DMS53 (cell line): ENCODE measurements at regions not wholly inside any gene's neighbourhood (a gene's known extent, or its start where the extent isn't known, plus 50 kb on each side); places are given as distances from the start of the nearest gene placed in this dataset.

Experiments used
- DNase-seq: peaks from one replicate; lab custom pipeline; 2025; lab: John Stamatoyannopoulos, UW

DNA sequence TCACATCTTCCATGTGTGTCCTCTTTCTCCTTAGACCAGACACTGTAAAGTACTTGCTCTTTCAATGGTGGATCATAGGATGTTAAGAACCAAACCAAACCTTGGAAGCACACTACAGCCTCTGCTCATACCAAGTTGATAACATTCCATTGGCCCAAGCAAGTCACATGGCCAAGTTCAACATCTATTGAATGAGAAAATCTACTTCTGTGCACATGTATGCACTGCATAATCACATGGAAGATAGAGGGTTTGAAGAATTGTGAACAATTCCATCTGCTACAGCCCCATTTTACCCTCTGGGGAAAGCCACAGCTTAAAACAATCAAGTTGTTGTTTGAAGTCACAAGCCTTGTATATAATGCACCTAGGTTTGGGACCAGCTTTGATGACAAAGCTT, 68.2 kb downstream of the MFAP3 start:
- no peak for DNase-seq

DNA sequence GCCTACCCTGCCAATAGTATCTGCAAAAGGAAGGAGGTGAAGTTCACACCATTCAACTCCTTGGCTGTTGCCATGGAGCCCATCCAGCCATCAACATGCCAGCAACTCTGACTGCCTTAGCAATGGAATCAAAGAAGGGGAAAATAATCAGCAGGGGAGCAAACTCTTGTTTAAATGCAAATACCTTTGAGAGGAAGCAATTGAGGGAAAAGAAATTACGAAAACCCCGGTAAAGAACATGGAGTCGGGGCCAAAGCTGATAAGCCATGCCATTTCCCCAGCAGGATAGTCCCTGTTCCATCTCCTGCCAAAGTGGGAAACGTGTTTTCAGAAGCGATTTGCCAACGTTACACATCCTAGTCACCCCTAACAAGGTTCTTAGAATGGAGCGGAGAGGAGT, 69.0 kb downstream of the MFAP3 start:
- no peak for DNase-seq

- no peak for DNase-seq
Measured at GRCh38 chr5:154109416-154110106, 70.8 kb downstream of the MFAP3 start.

DNA sequence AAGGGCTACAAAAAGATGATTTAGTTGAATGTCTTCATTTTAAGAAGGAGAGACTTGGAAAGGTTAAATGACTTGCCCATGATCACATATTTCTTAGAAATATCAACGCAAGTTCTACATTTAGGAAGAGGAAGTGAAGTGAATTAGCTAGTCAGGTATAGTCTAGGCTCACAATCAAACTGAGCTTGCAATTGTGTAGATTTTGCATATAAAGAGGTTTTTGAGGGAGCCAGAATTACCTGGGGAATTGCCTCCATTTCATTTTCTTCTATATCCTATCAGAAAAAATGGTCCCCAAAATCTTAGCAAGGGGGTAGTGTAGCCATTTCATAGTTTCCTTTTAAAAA, 71.3 kb downstream of the MFAP3 start:
- no peak for DNase-seq

DNA sequence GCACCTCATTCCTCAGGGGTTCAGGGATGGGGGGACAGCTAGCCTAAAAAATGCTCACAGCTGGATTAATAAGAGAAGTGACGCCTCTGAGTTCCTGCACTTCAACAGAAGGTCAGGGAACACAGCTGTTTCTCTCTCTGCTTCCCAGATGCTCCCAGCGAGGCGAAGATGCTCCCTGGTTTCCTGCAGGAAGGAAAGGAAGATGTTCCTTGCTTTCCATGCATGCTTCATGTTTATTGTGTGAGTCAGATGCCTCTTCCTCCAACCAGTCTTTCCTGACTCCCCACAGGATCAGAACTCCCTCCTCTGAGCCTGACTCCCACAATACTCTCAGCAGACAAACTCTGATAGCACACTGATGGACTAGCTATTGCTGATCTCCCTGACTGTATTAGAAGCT, 71.9 kb downstream of the MFAP3 start:
- peak; percentile 31 for DNase-seq

GRCh38 chr5:154111214-154111613, 72.4 kb downstream of the MFAP3 start:
- DNase-seq, result no peak

DNA sequence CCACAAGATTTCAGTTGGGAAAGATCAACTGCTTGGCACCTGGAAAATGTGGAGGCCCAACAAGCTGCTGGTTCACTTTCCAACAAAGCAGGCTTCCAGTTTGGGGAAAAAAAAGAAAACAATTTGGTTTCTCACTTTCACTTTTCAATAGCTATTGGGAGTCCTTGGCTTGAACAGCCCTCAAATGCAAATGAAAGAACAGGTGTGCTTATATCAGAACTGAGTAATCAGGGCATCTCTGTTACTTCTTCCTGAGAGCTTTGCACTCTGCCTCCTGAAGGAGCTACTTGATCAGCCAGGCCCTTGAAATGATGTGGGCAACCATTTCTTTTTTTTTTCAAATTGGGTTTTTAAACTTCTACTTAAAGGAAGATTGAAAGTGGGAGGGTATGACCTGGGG, 73.5 kb downstream of the MFAP3 start:
- DNase-seq, result peak; percentile 14

DNA sequence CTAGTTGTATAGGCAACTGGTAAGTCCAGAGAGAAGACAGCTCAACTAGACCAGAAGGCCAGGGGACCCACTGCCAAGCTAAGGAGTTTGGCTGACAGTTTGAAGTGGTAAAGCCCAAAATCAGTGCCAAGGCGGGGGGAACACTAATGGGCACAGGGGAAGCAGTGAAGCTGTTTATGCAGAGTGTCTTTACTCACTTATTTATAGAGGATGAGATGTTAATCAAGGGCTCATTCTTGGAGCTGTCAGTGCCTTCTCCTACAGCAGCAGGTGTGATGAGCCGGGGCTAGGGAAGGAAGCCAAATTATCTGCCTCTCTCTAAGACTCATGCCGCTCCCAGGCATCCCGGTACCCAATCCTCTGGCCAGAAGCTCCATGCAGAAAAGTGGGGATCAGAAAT, 75.2 kb upstream of the GALNT10 start:
- DNase-seq, result no peak

- peak; percentile 46 for DNase-seq
Measured at GRCh38 chr5:154117050-154117449, 73.5 kb upstream of the GALNT10 start.

DNA sequence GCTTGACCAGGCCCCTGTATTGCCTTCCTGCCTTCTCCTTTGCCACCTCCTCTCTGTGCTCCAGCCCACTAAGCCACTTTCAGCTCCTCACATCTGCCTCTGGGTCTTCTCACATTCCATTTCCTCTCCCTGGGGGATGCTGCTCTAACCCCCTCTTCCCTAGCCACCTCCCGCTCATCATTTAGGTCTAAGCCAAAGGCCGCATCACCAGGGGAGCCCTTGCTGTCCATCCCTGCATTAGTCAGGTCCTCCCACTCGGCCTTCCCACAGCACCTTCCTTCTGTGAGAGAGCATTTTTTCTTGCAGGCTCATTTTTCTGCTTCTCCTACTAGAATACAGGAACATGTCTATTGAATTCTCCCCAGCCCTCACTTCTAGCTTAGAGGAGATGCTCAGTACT, 72.6 kb upstream of the GALNT10 start:
- no peak for DNase-seq

DNA sequence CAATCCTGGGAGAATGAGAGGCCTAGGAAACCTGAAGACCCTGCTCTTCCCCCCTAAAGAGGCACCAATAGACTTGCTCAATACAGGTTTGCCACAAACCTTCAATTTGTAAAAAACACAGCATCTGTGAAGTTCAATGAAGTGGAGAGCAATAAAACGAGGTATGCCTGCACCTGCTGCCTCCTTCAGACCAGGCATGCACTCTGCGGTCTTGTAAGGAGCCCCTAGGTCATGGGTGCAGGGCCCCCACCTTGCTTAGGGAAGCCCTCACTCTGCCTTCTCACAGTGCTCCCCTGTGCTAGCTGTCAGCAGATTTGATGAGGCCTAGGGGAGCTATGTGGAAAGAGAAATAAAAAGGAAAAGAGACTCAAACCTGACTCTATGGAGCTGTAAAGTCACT, 72.1 kb upstream of the GALNT10 start:
- peak; percentile 49 for DNase-seq

DNA sequence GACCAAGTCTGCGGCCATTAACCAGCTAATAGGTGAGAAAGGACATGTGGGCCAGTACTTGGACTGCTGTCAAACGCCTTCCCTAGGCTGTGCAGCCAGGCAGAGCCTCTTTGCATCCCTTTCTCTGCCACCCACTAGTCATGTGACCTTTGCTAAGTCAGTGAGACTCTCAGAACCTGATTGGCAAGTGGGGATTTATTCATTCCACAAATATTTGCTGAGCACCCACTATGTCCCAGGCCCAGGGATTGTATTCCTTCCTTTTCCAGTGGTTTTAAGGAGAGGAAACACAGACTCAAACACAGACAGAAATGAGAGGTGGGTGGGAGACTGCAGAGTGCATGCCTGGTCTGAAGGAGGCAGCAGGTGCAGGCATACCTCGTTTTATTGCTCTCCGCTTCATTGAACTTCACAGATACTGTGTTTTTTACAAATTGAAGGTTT, 71.6 kb upstream of the GALNT10 start:
- peak; percentile 93 for DNase-seq

GRCh38 chr5:154129013-154129412, 61.5 kb upstream of the GALNT10 start:
- DNase-seq, result no peak

GRCh38 chr5:154129921-154130320, 60.6 kb upstream of the GALNT10 start:
- DNase-seq, result no peak

DNA sequence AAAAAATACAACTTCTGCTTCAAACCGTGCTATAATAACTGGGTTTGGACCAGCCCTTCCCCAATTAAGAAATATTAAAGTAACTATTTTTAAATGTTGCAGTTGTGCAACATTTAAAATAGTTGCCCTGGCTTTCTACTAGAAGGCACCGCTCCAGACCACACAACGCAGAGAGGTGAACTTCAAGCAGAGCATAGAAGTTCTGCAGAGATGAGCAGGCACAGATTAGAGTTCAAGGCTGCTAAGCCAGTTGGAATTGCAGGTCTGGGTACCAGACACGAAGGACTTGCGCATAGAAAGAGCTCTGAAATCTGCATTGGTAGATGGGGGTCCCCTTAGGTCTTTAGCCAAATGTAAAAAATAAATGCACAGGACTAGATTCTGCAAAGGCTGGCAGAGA, 58.7 kb upstream of the GALNT10 start:
- DNase-seq, result no peak

DNA sequence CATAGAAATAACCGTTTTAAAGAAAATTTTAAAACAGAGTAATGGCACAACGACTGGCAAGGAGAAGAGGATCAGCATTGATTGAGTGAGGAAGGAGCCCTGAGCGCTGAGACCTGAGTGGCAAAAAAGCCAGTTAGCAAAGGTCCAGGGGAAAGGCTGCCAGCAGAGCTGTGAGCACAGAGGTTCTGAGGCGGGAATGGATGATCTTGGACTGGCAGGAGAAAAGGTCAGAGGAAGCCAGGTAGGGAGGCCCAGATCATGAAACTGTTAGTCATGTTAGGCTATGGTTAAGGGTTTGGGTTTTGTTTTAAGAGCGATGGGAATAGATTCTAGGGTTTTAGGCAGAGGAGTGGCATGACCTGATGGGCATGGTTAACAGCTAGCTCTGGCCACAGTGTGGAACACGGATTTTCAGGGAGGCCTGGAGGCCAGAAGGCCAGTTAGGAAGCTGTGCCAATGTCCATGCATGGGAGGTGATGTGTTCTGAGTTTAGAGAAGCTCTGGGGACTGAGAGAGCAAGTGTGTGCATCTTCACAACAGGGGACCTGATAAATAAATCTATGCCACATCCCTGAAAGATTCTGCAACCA, 57.7 kb upstream of the GALNT10 start:
- DNase-seq, result no peak

DNA sequence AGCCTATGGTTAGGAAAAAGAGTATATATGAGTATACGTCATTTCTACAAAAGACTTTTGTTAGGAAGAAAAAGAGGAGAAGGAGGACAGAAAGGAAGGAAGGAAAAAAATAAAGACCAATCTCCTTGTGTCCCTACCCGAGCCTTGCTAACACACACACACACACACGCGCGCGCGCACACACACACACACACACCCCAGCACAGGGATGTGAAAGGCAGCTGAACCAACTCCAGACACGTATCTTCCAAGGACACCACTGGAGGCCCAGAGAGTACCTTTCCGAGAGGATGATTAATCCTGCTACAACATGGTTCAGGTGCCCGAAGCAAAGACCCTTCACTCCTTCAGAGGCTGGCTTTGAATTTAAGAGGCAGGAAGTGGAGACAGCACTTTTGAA, 56.9 kb upstream of the GALNT10 start:
- DNase-seq, result peak; percentile 16

DNA sequence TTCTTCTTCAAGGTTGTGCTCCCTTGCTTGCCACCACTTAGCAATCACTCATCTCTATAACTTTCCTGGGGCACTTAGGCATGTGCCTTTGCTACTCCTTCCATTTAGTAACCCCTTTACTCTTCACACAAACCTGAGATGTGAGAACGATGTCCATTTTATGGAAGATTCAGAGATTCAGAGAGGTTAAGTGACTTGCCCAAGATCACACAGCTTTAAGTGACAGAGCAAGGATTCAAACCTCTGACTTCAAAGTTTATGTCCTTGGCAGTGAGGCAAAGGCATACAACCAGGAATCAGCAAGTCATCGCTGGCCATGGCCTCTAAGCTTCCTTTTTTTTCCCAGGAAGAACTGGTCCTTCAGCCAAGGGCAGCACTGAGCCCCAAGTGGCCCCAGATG, 56.0 kb upstream of the GALNT10 start:
- no peak for DNase-seq

DNA sequence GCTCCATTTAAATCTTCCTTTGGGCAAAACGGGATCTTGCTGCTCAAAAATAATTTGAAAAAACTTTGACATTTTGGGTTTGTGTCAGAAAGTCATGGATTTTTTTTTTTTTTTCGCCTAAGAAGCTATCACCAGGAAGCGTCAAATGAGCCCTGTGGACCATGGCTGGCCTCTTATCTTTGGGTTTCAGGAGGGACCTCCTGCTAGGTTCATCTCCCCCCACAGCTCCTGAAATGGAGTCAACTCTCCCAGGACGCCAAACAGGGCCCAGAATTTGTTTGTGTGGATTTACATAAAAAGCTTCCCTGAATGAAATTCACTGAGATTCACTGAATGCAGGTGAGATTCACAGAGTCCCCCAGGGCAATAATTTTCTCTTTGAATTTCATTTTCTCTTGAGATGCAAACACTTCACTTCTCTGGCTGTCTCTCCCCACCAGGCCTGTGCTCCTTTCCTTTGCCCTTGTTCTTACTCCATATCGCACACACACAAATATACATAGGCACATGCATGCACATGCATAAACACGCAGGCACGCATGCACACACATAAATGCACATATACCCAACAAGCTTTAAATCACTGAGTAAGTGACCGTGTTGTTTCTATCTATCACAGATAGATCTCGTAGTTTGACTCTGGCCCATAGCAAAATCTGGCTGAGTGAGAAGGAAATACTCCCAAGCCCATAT, 55.3 kb upstream of the GALNT10 start:
- no peak for DNase-seq

- DNase-seq, result no peak
Measured at GRCh38 chr5:154136141-154136540, 54.4 kb upstream of the GALNT10 start.

GRCh38 chr5:154138701-154139100, 51.8 kb upstream of the GALNT10 start:
- DNase-seq, result no peak

- DNase-seq, result no peak
Measured at GRCh38 chr5:154140381-154140780, 50.2 kb upstream of the GALNT10 start.
